AG04449 (cell line): ENCODE measurements at regions not wholly inside any gene's neighbourhood (a gene's known extent, or its start where the extent isn't known, plus 50 kb on each side); places are given as distances from the start of the nearest gene placed in this dataset.

ENCODE experiments used
- CTCF ChIA-PET: fragments of 350-600 bp; formaldehyde crosslinking; extraction: SDS; loops from one replicate; lab custom pipeline; 2021; ENCODE audit warnings: antibody characterized with exemption; lab: Yijun Ruan, JAX
- POLR2A ChIA-PET: fragments of 400-600, 350-600 bp; formaldehyde crosslinking; extraction: SDS; loops from one replicate; lab custom pipeline; 2020; ENCODE audit warnings: antibody characterized with exemption, inconsistent platforms; lab: Yijun Ruan, JAX
- DNase-seq: peaks from one replicate; pipeline ENCODE4 v3.0.0-alpha.2; 2010; ENCODE audit warnings: low read depth, low spot score
- H3K4me3 ChIP-seq: 2 replicates; pipeline ENCODE4 v1.5.1; 2011; ENCODE audit warnings: low read depth, mild to moderate bottlenecking, control low read depth, low read length
- TF ChIP-seq, protein P1 (sequence below): IDR thresholded peaks from one replicate; pipeline ENCODE4 v1.5.1; 2011; ENCODE audit warnings: mild to moderate bottlenecking, moderate library complexity, low read length, control low read depth, inconsistent platforms; ENCODE audit not compliant: insufficient read depth; ENCODE audit errors: missing control alignments

DNA sequence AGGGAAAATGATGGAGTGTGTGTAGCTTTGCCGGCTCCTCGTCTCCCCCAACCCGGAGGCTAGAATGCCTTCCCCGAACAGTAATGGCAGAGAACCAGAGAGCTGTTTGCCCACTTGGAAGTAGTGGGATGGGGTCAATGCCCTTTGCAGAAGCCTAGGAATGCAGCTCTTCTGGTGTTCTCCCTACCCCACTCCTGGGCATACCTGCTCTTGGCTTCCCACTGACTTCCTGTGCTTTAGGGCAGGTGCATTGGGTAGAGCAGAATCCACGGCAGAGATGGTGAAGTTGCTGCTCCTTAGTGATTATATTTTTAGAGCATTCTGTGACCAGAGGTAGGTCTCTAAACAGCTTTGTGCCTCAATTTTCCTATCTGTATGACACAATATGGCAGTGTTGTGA, 134.6 kb downstream of the BOD1 start:
- ChIA-PET POLR2A (no interaction called here), CTCF (interaction anchor here (0.6 to 1.9 kb wide), 4 partner anchors 10 to 189 kb away, joined by 3 to 6 read pairs (median 3); no protein-coding TSS in a partner anchor)
- no peak for DNase-seq
- TF ChIP-seq, protein P1, sequence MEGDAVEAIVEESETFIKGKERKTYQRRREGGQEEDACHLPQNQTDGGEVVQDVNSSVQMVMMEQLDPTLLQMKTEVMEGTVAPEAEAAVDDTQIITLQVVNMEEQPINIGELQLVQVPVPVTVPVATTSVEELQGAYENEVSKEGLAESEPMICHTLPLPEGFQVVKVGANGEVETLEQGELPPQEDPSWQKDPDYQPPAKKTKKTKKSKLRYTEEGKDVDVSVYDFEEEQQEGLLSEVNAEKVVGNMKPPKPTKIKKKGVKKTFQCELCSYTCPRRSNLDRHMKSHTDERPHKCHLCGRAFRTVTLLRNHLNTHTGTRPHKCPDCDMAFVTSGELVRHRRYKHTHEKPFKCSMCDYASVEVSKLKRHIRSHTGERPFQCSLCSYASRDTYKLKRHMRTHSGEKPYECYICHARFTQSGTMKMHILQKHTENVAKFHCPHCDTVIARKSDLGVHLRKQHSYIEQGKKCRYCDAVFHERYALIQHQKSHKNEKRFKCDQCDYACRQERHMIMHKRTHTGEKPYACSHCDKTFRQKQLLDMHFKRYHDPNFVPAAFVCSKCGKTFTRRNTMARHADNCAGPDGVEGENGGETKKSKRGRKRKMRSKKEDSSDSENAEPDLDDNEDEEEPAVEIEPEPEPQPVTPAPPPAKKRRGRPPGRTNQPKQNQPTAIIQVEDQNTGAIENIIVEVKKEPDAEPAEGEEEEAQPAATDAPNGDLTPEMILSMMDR: no peak
- no peak overlapping the region for H3K4me3 ChIP-seq

DNA sequence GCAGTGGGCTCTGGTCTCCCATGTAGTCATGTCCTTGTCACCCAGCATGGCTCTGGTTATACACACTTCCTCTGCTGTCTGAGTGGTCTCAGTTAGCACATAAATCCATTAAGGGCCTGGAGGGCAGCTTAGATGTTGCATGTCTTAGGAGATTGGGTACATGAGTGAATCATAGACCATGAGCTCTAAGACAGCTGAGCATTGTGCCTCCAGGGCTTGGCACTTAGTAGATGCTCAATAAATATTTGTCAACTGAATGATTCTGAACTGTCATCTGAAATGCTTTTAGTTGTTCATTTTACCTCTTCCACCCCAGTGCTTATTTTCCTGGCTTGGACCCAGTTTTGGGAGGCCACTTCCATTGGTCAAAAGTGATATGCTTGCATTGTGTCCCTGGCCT, 135.6 kb downstream of the BOD1 start:
- POLR2A ChIA-PET: no interaction called here
- no peak for DNase-seq
- TF ChIP-seq, protein P1: no peak
- CTCF ChIA-PET: interaction anchor here (0.8 kb wide), 1 partner anchor 12 kb away, joined by 3 read pairs; no protein-coding TSS in a partner anchor
- no peak overlapping the region for H3K4me3 ChIP-seq

DNA sequence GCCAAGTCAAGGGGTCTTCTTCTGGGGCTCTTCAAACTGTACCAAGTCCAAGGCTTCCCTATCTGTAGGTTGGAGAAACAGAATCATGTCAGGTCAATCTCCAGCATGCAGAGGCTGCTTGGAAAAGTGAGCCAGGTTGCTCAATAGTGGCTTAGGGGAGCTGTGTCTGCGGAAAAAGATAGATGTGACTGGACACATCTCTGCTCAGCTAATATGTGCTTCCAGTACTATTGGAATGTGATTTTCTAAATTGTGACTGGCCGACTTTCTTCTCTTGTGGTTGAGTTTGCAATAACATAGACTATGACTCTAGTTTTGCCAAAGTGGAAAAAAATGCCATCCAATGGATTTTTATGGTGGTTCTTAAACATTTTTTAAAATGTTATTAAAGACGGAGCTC, 136.7 kb downstream of the BOD1 start:
- CTCF ChIA-PET: interaction anchor here (1.0 kb wide), 1 partner anchor 9 kb away, joined by 3 read pairs; no protein-coding TSS in a partner anchor
- POLR2A ChIA-PET: interaction anchor here (1.0 kb wide), 2 partner anchors 25 to 151 kb away, joined by 3 to 7 read pairs; partner anchors contain the start of gene STC2
- no peak for DNase-seq
- H3K4me3 ChIP-seq: no peak overlapping the region
- TF ChIP-seq, protein P1: no peak

DNA sequence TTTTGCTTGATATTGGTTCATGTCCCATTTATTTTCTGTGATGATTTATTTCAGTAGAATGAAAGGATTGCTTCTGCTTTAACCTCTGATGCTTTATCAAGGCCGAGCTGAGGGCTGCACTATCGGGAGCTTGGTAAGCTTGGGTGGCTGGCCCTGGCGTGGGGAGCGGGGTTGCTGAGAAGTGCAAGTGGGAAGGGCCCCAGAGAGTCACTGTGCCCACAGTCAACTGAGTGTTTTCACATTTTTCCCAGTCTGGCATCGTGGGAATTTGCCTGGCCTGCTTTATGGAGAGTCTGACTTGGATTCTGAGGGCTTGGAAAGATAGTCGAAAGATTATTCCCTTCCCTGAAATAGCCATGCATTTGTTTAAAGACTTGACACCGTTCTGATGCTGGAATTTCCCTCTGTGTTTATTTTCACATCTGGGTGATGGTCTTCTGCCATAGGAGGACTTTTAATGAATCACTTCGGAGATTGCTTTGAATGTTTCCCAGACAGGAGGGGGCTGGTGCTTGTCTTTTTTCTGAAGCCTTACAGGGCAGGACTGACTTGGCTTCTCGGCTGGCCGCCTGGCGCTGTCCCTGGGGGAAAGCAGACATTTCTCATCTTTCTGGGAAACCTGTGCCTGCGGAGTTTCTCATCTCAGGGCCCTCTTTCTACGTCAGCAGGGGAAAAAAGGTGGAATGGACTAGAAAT, 139.0 kb downstream of the BOD1 start:
- ChIA-PET POLR2A (interaction anchor here (1.0 kb wide), 1 partner anchor 149 kb away, joined by 5 read pairs; the partner anchor contains the start of gene STC2), CTCF (no interaction called here)
- TF ChIP-seq, protein P1: no peak
- DNase-seq: peak; percentile 81
- H3K4me3 ChIP-seq: no peak overlapping the region

DNA sequence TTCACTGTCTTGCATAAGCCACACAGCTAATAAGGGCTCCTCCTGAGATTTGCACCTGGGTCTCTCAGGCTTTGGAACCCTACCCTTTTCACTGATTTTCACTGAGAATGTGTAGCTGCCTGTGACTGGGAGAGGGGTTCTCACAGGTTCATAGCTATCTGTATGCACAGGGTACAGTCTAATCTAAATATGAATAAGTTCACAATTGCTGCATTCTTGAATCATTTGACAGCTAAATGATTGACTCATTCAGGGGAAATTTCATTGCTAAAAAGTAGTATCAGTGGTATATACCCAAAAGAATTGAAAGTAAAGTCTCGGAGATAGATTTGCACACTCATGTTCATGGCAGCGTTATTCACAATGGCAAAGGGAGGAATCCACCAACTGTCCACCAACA, 140.7 kb downstream of the BOD1 start:
- no peak for DNase-seq
- CTCF ChIA-PET: interaction anchor here (1.0 to 2.1 kb wide), 7 partner anchors 20 to 492 kb away, joined by 3 to 7 read pairs (median 3); partner anchors contain the start of gene ATP6V0E1
- TF ChIP-seq, protein P1: no peak
- H3K4me3 ChIP-seq: no peak overlapping the region
- POLR2A ChIA-PET: no interaction called here

DNA sequence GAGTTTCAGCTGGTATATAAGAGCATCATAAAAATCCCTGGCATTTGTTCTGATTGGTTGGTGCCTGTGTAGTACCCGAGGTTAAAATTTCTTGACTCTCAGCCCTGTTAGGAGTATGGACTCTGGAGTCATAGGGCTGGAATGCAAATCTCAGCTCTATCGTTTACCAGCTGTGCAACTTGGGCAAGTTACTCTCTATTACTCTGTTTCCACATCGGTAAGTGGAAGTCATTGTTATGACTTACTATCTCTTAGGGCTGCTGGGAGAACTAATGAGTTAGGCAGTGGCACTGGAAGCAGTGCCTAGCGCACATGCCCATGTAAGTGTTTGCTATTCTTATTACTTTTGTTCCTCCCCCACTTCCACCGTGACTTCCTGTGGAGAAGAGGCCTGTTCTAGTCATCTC, 141.6 kb downstream of the BOD1 start:
- POLR2A ChIA-PET: interaction anchor here (0.6 to 0.9 kb wide), 4 partner anchors 20 to 159 kb away, joined by 3 to 6 read pairs (median 3); no protein-coding TSS in a partner anchor
- TF ChIP-seq, protein P1: no peak
- CTCF ChIA-PET: interaction anchor here (0.7 to 2.1 kb wide), 11 partner anchors 8 to 491 kb away, joined by 3 to 7 read pairs (median 3); partner anchors contain the start of gene ATP6V0E1
- no peak overlapping the region for H3K4me3 ChIP-seq
- no peak for DNase-seq
